Calu3 (cell line): ENCODE measurements at regions not wholly inside any gene's neighbourhood (a gene's known extent, or its start where the extent isn't known, plus 50 kb on each side); places are given as distances from the start of the nearest gene placed in this dataset.

Experiments
- BruUV-seq: library from RNA; stranded (reverse); fragments of 400-500 nt; replicated peaks from 2 replicates; lab custom pipeline; 2021; lab: Mats Ljungman, UMichigan
- CTCF ChIA-PET: fragments of 300-600 bp; sonication (Branson Sonifier 250); formaldehyde crosslinking; loops from one replicate; lab custom pipeline; 2022; ENCODE audit warnings: antibody characterized with exemption; lab: Charles Lee
- DNase-seq: peaks from one replicate; pipeline ENCODE4 v3.0.0; 2022
- H3K27ac Mint-ChIP-seq: one replicate; pipeline ENCODE4 v1.8.0; 2022; ENCODE audit warnings: mixed read lengths; ENCODE audit not compliant: unreplicated experiment
- H3K27me3 Mint-ChIP-seq: one replicate; pipeline ENCODE4 v1.8.0; 2022; ENCODE audit warnings: mixed read lengths; ENCODE audit not compliant: unreplicated experiment
- H3K36me3 Mint-ChIP-seq: one replicate; pipeline ENCODE4 v1.8.0; 2022; ENCODE audit warnings: mild to moderate bottlenecking, moderate library complexity, mixed read lengths; ENCODE audit not compliant: insufficient read depth, unreplicated experiment
- H3K4me1 Mint-ChIP-seq: one replicate; pipeline ENCODE4 v1.8.0; 2022; ENCODE audit warnings: mild to moderate bottlenecking, low read depth, mixed read lengths; ENCODE audit not compliant: unreplicated experiment
- H3K4me3 Mint-ChIP-seq: one replicate; pipeline ENCODE4 v1.8.0; 2022; ENCODE audit warnings: mild to moderate bottlenecking, low read depth, moderate library complexity, mixed read lengths; ENCODE audit not compliant: unreplicated experiment
- H3K9me3 Mint-ChIP-seq: one replicate; pipeline ENCODE4 v1.8.0; 2022; ENCODE audit warnings: low read depth, mixed read lengths; ENCODE audit not compliant: unreplicated experiment
- intact Hi-C: fragments of 100-400 bp; cut with micrococcal nuclease; formaldehyde crosslinking; loops from one replicate; pipeline ENCODE4 v1.10.0; 2022; ENCODE audit not compliant: unreplicated experiment
- TF ChIP-seq, protein P1 (sequence below): fragments of 200-600 bp; IDR thresholded peaks from one replicate; pipeline ENCODE4 v1.8.0; 2022; ENCODE audit warnings: antibody characterized with exemption; ENCODE audit not compliant: unreplicated experiment

DNA sequence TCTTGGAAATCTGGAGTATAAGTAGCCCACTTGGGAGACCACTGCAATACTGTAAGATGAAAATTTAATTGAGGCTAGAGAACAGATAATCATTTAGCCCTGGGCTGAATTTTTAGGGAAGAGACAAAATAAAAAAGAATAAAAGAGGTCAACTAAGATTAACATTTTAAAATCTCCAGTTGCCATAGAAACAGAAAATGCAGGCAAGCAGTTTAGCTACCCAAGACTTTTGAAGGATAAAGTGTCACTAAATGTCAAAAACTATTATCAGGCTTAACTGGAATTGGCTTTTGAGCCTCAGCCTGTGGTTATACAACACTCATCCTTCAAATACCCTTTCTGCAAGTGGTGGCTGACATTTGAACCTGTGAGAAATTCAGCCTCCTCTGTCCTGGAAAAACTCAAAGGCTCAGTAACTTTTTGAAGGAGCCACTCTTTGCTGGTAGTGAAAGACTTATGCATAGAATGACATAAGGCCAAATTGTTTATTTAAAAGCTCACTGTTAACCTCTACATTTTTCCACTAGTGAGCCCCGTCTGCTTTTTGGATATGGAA lies 220.7 kb upstream of the KCNJ16 start:
- H3K9me3 Mint-ChIP-seq = peaks cover 11% of the 10 kb centered on the region
- no peak overlapping the region for H3K27ac Mint-ChIP-seq
- H3K4me1 Mint-ChIP-seq = no peaks in the 10 kb centered on the region
- no TSS peak for BruUV-seq
- no peak for DNase-seq
- intact Hi-C loops = no loop called here
- no peak overlapping the region for H3K4me3 Mint-ChIP-seq
- TF ChIP-seq, protein P1, sequence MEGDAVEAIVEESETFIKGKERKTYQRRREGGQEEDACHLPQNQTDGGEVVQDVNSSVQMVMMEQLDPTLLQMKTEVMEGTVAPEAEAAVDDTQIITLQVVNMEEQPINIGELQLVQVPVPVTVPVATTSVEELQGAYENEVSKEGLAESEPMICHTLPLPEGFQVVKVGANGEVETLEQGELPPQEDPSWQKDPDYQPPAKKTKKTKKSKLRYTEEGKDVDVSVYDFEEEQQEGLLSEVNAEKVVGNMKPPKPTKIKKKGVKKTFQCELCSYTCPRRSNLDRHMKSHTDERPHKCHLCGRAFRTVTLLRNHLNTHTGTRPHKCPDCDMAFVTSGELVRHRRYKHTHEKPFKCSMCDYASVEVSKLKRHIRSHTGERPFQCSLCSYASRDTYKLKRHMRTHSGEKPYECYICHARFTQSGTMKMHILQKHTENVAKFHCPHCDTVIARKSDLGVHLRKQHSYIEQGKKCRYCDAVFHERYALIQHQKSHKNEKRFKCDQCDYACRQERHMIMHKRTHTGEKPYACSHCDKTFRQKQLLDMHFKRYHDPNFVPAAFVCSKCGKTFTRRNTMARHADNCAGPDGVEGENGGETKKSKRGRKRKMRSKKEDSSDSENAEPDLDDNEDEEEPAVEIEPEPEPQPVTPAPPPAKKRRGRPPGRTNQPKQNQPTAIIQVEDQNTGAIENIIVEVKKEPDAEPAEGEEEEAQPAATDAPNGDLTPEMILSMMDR = no peak
- CTCF ChIA-PET = no interaction called here
- no peaks in the 10 kb centered on the region for H3K36me3 Mint-ChIP-seq
- no peaks in the 10 kb centered on the region for H3K27me3 Mint-ChIP-seq

DNA sequence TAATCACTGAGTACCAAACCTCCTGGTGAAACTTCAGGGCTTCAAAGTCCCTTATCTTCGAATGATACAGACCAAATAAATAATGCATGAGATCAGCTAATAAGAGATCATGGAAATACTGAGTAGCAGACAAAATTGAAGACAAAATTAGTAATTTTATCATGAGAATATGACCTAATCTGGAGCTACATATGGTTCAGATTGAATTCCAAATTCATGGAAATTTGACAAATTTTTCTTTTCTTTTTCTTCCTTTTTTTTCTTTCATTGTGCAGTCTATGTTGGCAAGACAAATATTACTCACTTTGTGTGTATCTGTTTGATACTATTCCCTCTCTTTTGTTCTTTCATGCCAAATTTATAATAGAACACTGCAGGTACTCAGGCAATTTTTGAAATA lies 218.1 kb upstream of the KCNJ16 start:
- no peak overlapping the region for H3K4me3 Mint-ChIP-seq
- TF ChIP-seq, protein P1 = no peak
- intact Hi-C loops = no loop called here
- no peaks in the 10 kb centered on the region for H3K27me3 Mint-ChIP-seq
- CTCF ChIA-PET = no interaction called here
- no peaks in the 10 kb centered on the region for H3K36me3 Mint-ChIP-seq
- DNase-seq = no peak
- no peaks in the 10 kb centered on the region for H3K4me1 Mint-ChIP-seq
- no peak overlapping the region for H3K27ac Mint-ChIP-seq
- BruUV-seq = no TSS peak
- H3K9me3 Mint-ChIP-seq = peaks cover 12% of the 10 kb centered on the region

DNA sequence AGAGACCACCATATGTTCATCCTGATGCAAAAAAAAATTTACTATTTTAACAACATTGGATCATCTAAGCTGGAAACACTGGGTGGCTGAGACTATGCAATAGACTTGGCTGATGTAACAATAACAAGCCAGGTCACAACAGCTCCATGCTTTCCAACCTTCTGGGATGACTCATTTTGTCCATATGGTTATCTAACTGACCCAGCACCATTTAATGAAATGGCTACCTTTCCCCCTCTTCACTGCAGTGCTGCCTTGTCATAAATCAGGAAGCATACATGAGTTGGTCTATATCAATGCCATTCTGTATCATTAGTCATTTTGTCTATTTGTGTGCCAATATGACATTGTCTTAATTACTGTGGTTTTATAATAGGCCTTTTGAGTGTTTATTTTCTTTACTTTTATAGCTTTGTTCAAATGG lies 217.6 kb upstream of the KCNJ16 start:
- CTCF ChIA-PET = no interaction called here
- peaks cover 13% of the 10 kb centered on the region for H3K9me3 Mint-ChIP-seq
- TF ChIP-seq, protein P1 = no peak
- no peak overlapping the region for H3K27ac Mint-ChIP-seq
- no peaks in the 10 kb centered on the region for H3K36me3 Mint-ChIP-seq
- no peak for DNase-seq
- no peak overlapping the region for H3K4me3 Mint-ChIP-seq
- intact Hi-C loops = no loop called here
- no peaks in the 10 kb centered on the region for H3K27me3 Mint-ChIP-seq
- BruUV-seq = no TSS peak
- no peaks in the 10 kb centered on the region for H3K4me1 Mint-ChIP-seq

DNA sequence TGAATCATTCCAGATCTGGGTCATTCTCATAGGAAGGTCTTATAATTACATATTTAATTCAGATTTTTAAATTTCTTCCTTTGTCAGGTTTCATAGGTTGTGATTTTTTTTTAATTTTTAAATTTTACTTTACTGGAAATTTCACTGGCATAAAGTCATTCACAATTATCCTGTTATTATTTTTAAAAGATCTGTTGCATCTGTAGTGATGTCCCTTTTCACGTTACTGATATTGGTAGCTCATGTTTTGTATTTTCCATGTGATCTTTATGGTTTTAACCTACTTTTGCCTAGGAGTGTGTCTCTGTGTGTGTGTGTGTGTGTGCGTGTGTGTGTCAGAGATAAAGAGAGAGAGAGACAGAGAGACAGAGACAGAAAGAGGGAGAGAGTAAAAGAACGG lies 216.6 kb upstream of the KCNJ16 start:
- Mint-ChIP-seq H3K9me3 (peaks cover 13% of the 10 kb centered on the region), H3K4me1 (no peaks in the 10 kb centered on the region), H3K27me3 (no peaks in the 10 kb centered on the region), H3K4me3 (no peak overlapping the region), H3K27ac (no peak overlapping the region), H3K36me3 (no peaks in the 10 kb centered on the region)
- CTCF ChIA-PET = no interaction called here
- intact Hi-C loops = no loop called here
- no TSS peak for BruUV-seq
- no peak for DNase-seq
- TF ChIP-seq, protein P1 = no peak
